ENCODE measurements at regions not wholly inside any gene's neighbourhood (a gene's known extent, or its start where the extent isn't known, plus 50 kb on each side); places are given as distances from the start of the nearest gene placed in this dataset.
"Not testable (repeated sequence)": the region's sequence is repeated elsewhere in the genome, so short reads cannot be mapped to it uniquely, and the experiment has no call there.

- no peak for DNase-seq
Observed at GRCh38 chr7:67301667-67302066, 305.0 kb downstream of the TYW1 start.

- DNase-seq = peak; percentile 89
Observed at GRCh38 chr7:67302113-67303039, 305.7 kb downstream of the TYW1 start.

GRCh38 chr7:67304846-67305245 lies 308.2 kb downstream of the TYW1 start:
- not testable (repeated sequence) for DNase-seq

GRCh38 chr7:67306331-67306730 lies 309.7 kb downstream of the TYW1 start:
- no peak for DNase-seq

- DNase-seq = no peak
Observed at GRCh38 chr7:67309764-67310549, 313.3 kb downstream of the TYW1 start.

GRCh38 chr7:67311901-67312300 lies 315.3 kb downstream of the TYW1 start:
- no peak for DNase-seq

- DNase-seq = no peak
Observed at GRCh38 chr7:67313213-67313612, 316.6 kb downstream of the TYW1 start.

- DNase-seq = not testable (repeated sequence)
Observed at GRCh38 chr7:67316902-67317301, 320.3 kb downstream of the TYW1 start.

- not testable (repeated sequence) for DNase-seq
Observed at GRCh38 chr7:67328257-67328656, 331.6 kb downstream of the TYW1 start.

GRCh38 chr7:67335165-67335564 lies 338.5 kb downstream of the TYW1 start:
- DNase-seq = not testable (repeated sequence)

GRCh38 chr7:67335663-67336062 lies 339.0 kb downstream of the TYW1 start:
- not testable (repeated sequence) for DNase-seq

- not testable (repeated sequence) for DNase-seq
Observed at GRCh38 chr7:67338545-67338944, 341.9 kb downstream of the TYW1 start.

- DNase-seq = no peak
Observed at GRCh38 chr7:67341153-67341768, 344.6 kb downstream of the TYW1 start.

GRCh38 chr7:67343114-67343513 lies 346.5 kb downstream of the TYW1 start:
- DNase-seq = no peak

- no peak for DNase-seq
Observed at GRCh38 chr7:67343572-67343971, 346.9 kb downstream of the TYW1 start.

GRCh38 chr7:67344481-67345193 lies 348.0 kb downstream of the TYW1 start:
- no peak for DNase-seq

- no peak for DNase-seq
Observed at GRCh38 chr7:67346126-67346525, 349.5 kb downstream of the TYW1 start.

- no peak for DNase-seq
Observed at GRCh38 chr7:67346876-67347275, 350.2 kb downstream of the TYW1 start.

GRCh38 chr7:67348171-67348570 lies 351.5 kb downstream of the TYW1 start:
- no peak for DNase-seq

GRCh38 chr7:67357653-67358052 lies 361.0 kb downstream of the TYW1 start:
- not testable (repeated sequence) for DNase-seq

- DNase-seq = not testable (repeated sequence)
Observed at GRCh38 chr7:67358316-67358715, 361.7 kb downstream of the TYW1 start.

- DNase-seq = not testable (repeated sequence)
Observed at GRCh38 chr7:67358738-67359137, 362.1 kb downstream of the TYW1 start.

- no peak for DNase-seq
Observed at GRCh38 chr7:67359900-67360299, 363.3 kb downstream of the TYW1 start.

Measured in GOT3 (cell line).